SK-N-MC (cell line): ENCODE measurements at regions not wholly inside any gene's neighbourhood (a gene's known extent, or its start where the extent isn't known, plus 50 kb on each side); places are given as distances from the start of the nearest gene placed in this dataset.

Source experiments
- DNase-seq: peaks from one replicate; pipeline ENCODE4 v3.0.0-alpha.2; 2011; ENCODE audit warnings: low read depth, low spot score
- H3K27ac ChIP-seq: fragments of 200-600 bp; sonication (generic); 2 replicates; pipeline ENCODE4 v1.5.1; 2016; ENCODE audit warnings: mixed run types
- H3K36me3 ChIP-seq: fragments of 200-600 bp; sonication (generic); 2 replicates; pipeline ENCODE4 v1.6.1; 2017; ENCODE audit warnings: antibody characterized with exemption, low read length, mixed read lengths; ENCODE audit not compliant: insufficient read depth
- H3K4me3 ChIP-seq: fragments of 200-600 bp; sonication (generic); 2 replicates; pipeline ENCODE4 v1.5.1; 2016
- H3K9ac ChIP-seq: fragments of 200-600 bp; sonication (generic); 2 replicates; pipeline ENCODE4 v1.8.0; 2017; ENCODE audit warnings: mixed run types, mixed read lengths; ENCODE audit not compliant: insufficient read length
- H3K9me3 ChIP-seq: fragments of 200-600 bp; sonication (generic); 2 replicates; pipeline ENCODE4 v1.6.1; 2017; ENCODE audit warnings: low read depth, mild to moderate bottlenecking, antibody characterized with exemption, low read length, moderate library complexity, mixed read lengths
- EZH2 ChIP-seq: fragments of 200-600 bp; sonication (generic); IDR thresholded peaks from one replicate; pipeline ENCODE4 v1.6.1; 2017; ENCODE audit warnings: antibody characterized with exemption
- FOXP2 ChIP-seq: optimal IDR thresholded peaks from 2 replicates; pipeline ENCODE3; 2011; ENCODE audit warnings: mild to moderate bottlenecking, moderate library complexity; ENCODE audit not compliant: insufficient read depth; ENCODE audit errors: extremely low read length, control extremely low read depth
- POLR2AphosphoS5 ChIP-seq: IDR thresholded peaks from 2 replicates; pipeline ENCODE4 v1.6.1; 2012; ENCODE audit warnings: mild to moderate bottlenecking, low read depth, low read length, borderline replicate concordance

GRCh38 chr15:77731067-77731466 is 98.4 kb upstream of the LINGO1 start:
- H3K27ac ChIP-seq: no peak overlapping the region

GRCh38 chr15:77727635-77728304 is 95.1 kb upstream of the LINGO1 start:
- DNase-seq: no peak
- H3K36me3 ChIP-seq: no peaks in the 10 kb centered on the region
- TF ChIP-seq FOXP2 (no peak), POLR2AphosphoS5 (no peak), EZH2 (no peak)
- H3K4me3 ChIP-seq: no peak overlapping the region
- H3K9ac ChIP-seq: no peak overlapping the region
- no peaks in the 10 kb centered on the region for H3K9me3 ChIP-seq
- H3K27ac ChIP-seq: no peak overlapping the region

More at GRCh38 chr15:77731067-77731466, 98.4 kb upstream of the LINGO1 start:
- H3K4me3 ChIP-seq: no peak overlapping the region
- no peak for TF ChIP-seq FOXP2
- no peak for TF ChIP-seq EZH2
- no peak overlapping the region for H3K9ac ChIP-seq
- H3K9me3 ChIP-seq: no peaks in the 10 kb centered on the region
- no peak for DNase-seq
- no peaks in the 10 kb centered on the region for H3K36me3 ChIP-seq

GRCh38 chr15:77724715-77725114 is 92.0 kb upstream of the LINGO1 start:
- Histone ChIP-seq H3K9ac (no peak overlapping the region), H3K36me3 (no peaks in the 10 kb centered on the region)

GRCh38 chr15:77723756-77724155 is 91.0 kb upstream of the LINGO1 start:
- no peaks in the 10 kb centered on the region for H3K9me3 ChIP-seq
- H3K36me3 ChIP-seq: no peaks in the 10 kb centered on the region
- no peak for TF ChIP-seq FOXP2
- TF ChIP-seq EZH2: no peak
- TF ChIP-seq POLR2AphosphoS5: no peak
- H3K4me3 ChIP-seq: no peak overlapping the region
- DNase-seq: no peak
- no peak overlapping the region for H3K9ac ChIP-seq
- H3K27ac ChIP-seq: no peak overlapping the region

More at GRCh38 chr15:77724715-77725114, 92.0 kb upstream of the LINGO1 start:
- no peaks in the 10 kb centered on the region for H3K9me3 ChIP-seq
- no peak for DNase-seq
- TF ChIP-seq EZH2: no peak
- TF ChIP-seq FOXP2: no peak
- no peak for TF ChIP-seq POLR2AphosphoS5
- no peak overlapping the region for H3K4me3 ChIP-seq
- H3K27ac ChIP-seq: no peak overlapping the region

GRCh38 chr15:77722759-77723460 is 90.2 kb upstream of the LINGO1 start:
- TF ChIP-seq POLR2AphosphoS5: no peak
- no peak for TF ChIP-seq EZH2
- no peak for TF ChIP-seq FOXP2
- DNase-seq: no peak
- no peaks in the 10 kb centered on the region for H3K9me3 ChIP-seq
- no peak overlapping the region for H3K4me3 ChIP-seq
- H3K9ac ChIP-seq: no peak overlapping the region
- H3K27ac ChIP-seq: no peak overlapping the region
- H3K36me3 ChIP-seq: no peaks in the 10 kb centered on the region

- no peak for TF ChIP-seq EZH2
- TF ChIP-seq FOXP2: no peak
- no peak for TF ChIP-seq POLR2AphosphoS5
- no peak overlapping the region for H3K4me3 ChIP-seq
- no peaks in the 10 kb centered on the region for H3K9me3 ChIP-seq
- no peak overlapping the region for H3K27ac ChIP-seq
- H3K9ac ChIP-seq: no peak overlapping the region
- no peak for DNase-seq
- H3K36me3 ChIP-seq: no peaks in the 10 kb centered on the region
Measured at GRCh38 chr15:77721963-77722362, 89.3 kb upstream of the LINGO1 start.

GRCh38 chr15:77720655-77721054 is 87.9 kb upstream of the LINGO1 start:
- peak overlapping the region; percentile 64; the same call in 1 of the 2 replicates for H3K27ac ChIP-seq
- H3K4me3 ChIP-seq: no peak overlapping the region
- TF ChIP-seq EZH2 (no peak), FOXP2 (no peak), POLR2AphosphoS5 (no peak)
- H3K36me3 ChIP-seq: no peaks in the 10 kb centered on the region
- no peak overlapping the region for H3K9ac ChIP-seq
- no peak for DNase-seq
- no peaks in the 10 kb centered on the region for H3K9me3 ChIP-seq

GRCh38 chr15:77720173-77720572 is 87.5 kb upstream of the LINGO1 start:
- Histone ChIP-seq H3K9ac (no peak overlapping the region), H3K4me3 (no peak overlapping the region), H3K36me3 (no peaks in the 10 kb centered on the region), H3K27ac (peak overlapping the region; percentile 64; the same call in 1 of the 2 replicates), H3K9me3 (no peaks in the 10 kb centered on the region)
- TF ChIP-seq FOXP2 (no peak), POLR2AphosphoS5 (no peak), EZH2 (no peak)
- no peak for DNase-seq

- Histone ChIP-seq H3K4me3 (no peak overlapping the region), H3K27ac (no peak overlapping the region), H3K36me3 (no peaks in the 10 kb centered on the region), H3K9me3 (no peaks in the 10 kb centered on the region), H3K9ac (no peak overlapping the region)
- no peak for DNase-seq
- TF ChIP-seq EZH2: no peak
Measured at GRCh38 chr15:77719450-77719849, 86.7 kb upstream of the LINGO1 start.
